Esophagus squamous epithelium (tissue), 4 donors: ENCODE measurements at regions not wholly inside any gene's neighbourhood (a gene's known extent, or its start where the extent isn't known, plus 50 kb on each side); places are given as distances from the start of the nearest gene placed in this dataset.

Source experiments
- CTCF ChIP-seq, 6 experiments: fragments of 450-650 bp in 4 of 6; fragments of 200-600 bp in 2 of 6; sonication (generic) in 2 of 6; IDR thresholded peaks; one replicate each; pipeline ENCODE4 v1.5.1; 2016 to 2019; ENCODE audit warnings: antibody characterized with exemption in 6 of 6, mild to moderate bottlenecking in 4 of 6, moderate library complexity in 4 of 6
- POLR2A ChIP-seq, 4 donors: fragments of 450-650 bp; IDR thresholded peaks; one replicate each; pipeline ENCODE4 v1.6.1; 2017; ENCODE audit warnings: antibody characterized with exemption in 4 of 4, mild to moderate bottlenecking in 4 of 4, moderate library complexity in 3 of 4

GRCh38 chr2:138364554-138365162 lies 136.9 kb upstream of the SPOPL start:
- TF ChIP-seq POLR2A (IDR thresholded peaks at IDR 0.05) (no peak), CTCF (IDR thresholded peaks at IDR 0.05) (no peak)
